Lower lobe of right lung (tissue), 2 donors: ENCODE measurements at regions not wholly inside any gene's neighbourhood (a gene's known extent, or its start where the extent isn't known, plus 50 kb on each side); places are given as distances from the start of the nearest gene placed in this dataset.

ENCODE experiments used
- ATAC-seq, 2 donors: fragments of 200-7000 bp; cut with Tn5 transposase; one replicate each; pipeline ENCODE4 v1.9.1; 2020 to 2022; ENCODE audit warnings: mild to moderate bottlenecking in 2 of 2, moderate library complexity in 2 of 2
- DNase-seq: peaks from one replicate; pipeline ENCODE4 v3.0.0-alpha.2; 2020
- H3K27ac ChIP-seq: fragments of 200-600 bp; one replicate; pipeline ENCODE4 v1.8.0; 2022
- H3K27me3 ChIP-seq: fragments of 200-600 bp; one replicate; pipeline ENCODE4 v1.8.0; 2022; ENCODE audit warnings: low read depth
- H3K36me3 ChIP-seq: fragments of 200-600 bp; one replicate; pipeline ENCODE4 v1.8.0; 2022; ENCODE audit warnings: mild to moderate bottlenecking
- H3K4me1 ChIP-seq: fragments of 200-600 bp; one replicate; pipeline ENCODE4 v1.8.0; 2022
- H3K4me3 ChIP-seq: fragments of 200-600 bp; one replicate; pipeline ENCODE4 v1.8.0; 2022; ENCODE audit warnings: mild to moderate bottlenecking
- H3K9me3 ChIP-seq: fragments of 200-600 bp; one replicate; pipeline ENCODE4 v1.8.0; 2022
- CTCF ChIP-seq: fragments of 200-600 bp; IDR thresholded peaks from one replicate; pipeline ENCODE4 v1.8.0; 2022; ENCODE audit warnings: antibody characterized with exemption, mild to moderate bottlenecking
- intact Hi-C: fragments of 100-400 bp; cut with DNase I; formaldehyde crosslinking; loops from one replicate; pipeline ENCODE4 v1.11.0; 2022
- donor health status: DM: no; HTN: yes; CAD: no; lungs with severe emphysema.

- Histone ChIP-seq H3K4me1 (no peaks in the 10 kb centered on the region), H3K4me3 (no peak overlapping the region), H3K9me3 (no peaks in the 10 kb centered on the region), H3K36me3 (no peaks in the 10 kb centered on the region), H3K27ac (no peak overlapping the region), H3K27me3 (no peaks in the 10 kb centered on the region)
- no peak for ATAC-seq
- DNase-seq: no peak
- intact Hi-C loops: no loop called here
- no peak for TF ChIP-seq CTCF
Measured at GRCh38 chr14:29255692-29256091, 489.1 kb downstream of the FOXG1 start.

DNA sequence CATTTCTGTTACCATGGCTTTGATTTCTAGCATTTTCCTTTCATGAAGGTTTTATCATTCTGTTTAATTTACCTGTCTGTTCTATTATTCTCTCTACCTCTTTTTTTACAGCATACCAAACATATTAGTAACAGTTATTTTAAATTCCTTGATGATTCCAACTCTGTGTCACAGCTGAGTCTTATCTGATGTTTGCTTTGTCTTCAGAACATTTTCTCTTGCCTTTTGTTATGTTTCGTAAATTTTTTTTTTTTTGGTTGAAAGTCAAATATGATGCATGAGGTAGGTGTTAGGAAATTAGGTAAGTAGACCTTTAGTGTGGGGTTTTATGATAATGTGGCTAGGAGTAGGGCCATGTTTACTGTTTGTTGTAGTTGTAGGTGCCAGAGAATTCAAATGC lies 496.4 kb downstream of the FOXG1 start:
- TF ChIP-seq CTCF: no peak
- H3K9me3 ChIP-seq: no peaks in the 10 kb centered on the region
- no peak for ATAC-seq
- H3K4me1 ChIP-seq: no peaks in the 10 kb centered on the region
- no peaks in the 10 kb centered on the region for H3K27me3 ChIP-seq
- no peak for DNase-seq
- H3K27ac ChIP-seq: no peak overlapping the region
- no peaks in the 10 kb centered on the region for H3K36me3 ChIP-seq
- H3K4me3 ChIP-seq: no peak overlapping the region
- intact Hi-C loops: no loop called here

DNA sequence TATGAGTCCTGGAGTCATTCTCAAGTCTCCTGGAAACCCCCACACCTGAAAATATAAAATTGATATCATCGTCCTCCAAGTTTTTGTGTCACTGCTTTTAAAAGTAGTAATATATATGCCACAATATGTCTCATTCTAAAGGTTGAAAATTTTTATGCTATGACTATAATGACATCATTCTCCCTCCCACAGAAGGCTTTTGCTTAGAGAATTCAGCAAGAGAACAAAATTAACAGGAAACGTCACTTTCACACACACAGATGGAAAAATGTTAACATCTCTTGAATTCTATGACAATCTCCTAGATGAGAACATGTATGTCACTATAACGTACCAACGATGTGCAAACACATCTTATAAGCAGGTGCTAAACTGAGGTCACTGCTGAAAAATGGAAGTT lies 498.3 kb downstream of the FOXG1 start:
- H3K27me3 ChIP-seq: no peaks in the 10 kb centered on the region
- ATAC-seq (no peak), DNase-seq (no peak)
- intact Hi-C loops: no loop called here
- H3K36me3 ChIP-seq: no peaks in the 10 kb centered on the region
- no peak overlapping the region for H3K27ac ChIP-seq
- H3K9me3 ChIP-seq: no peaks in the 10 kb centered on the region
- no peaks in the 10 kb centered on the region for H3K4me1 ChIP-seq
- TF ChIP-seq CTCF: no peak
- H3K4me3 ChIP-seq: no peak overlapping the region

GRCh38 chr14:29265852-29266251 lies 499.3 kb downstream of the FOXG1 start:
- intact Hi-C loops: no loop called here
- no peak for ATAC-seq
- H3K9me3 ChIP-seq: no peaks in the 10 kb centered on the region

DNA sequence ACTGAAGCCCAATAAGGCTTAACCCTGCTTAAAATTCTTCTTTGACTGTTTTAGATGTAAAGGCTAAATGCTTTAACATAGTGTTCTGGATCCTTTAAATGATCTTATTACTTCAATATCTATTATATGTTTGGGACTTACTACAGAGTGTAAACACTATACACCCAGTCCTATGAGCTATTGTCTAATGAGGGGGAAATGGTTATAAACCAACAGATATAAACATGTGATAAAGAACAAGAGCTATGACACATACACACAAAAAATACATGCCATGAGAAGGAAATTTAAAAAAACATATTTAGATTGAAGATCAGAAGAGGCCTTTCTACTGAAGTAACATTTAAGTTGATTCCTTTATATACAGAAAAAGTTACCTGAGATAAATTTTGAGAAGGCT lies 505.1 kb downstream of the FOXG1 start:
- Histone ChIP-seq H3K4me1 (no peaks in the 10 kb centered on the region), H3K4me3 (no peak overlapping the region), H3K36me3 (no peaks in the 10 kb centered on the region), H3K27me3 (no peaks in the 10 kb centered on the region), H3K27ac (no peak overlapping the region), H3K9me3 (no peaks in the 10 kb centered on the region)
- DNase-seq (no peak), ATAC-seq (no peak)
- intact Hi-C loops: no loop called here
- TF ChIP-seq CTCF: no peak

More at GRCh38 chr14:29265852-29266251, 499.3 kb downstream of the FOXG1 start:
- Histone ChIP-seq H3K4me3 (no peak overlapping the region), H3K27me3 (no peaks in the 10 kb centered on the region), H3K4me1 (no peaks in the 10 kb centered on the region), H3K36me3 (no peaks in the 10 kb centered on the region), H3K27ac (no peak overlapping the region)
- DNase-seq: no peak
- TF ChIP-seq CTCF: no peak

GRCh38 chr14:29273513-29273912 lies 506.9 kb downstream of the FOXG1 start:
- no peak overlapping the region for H3K4me3 ChIP-seq
- intact Hi-C loops: no loop called here
- DNase-seq (no peak), ATAC-seq (no peak)
- H3K27ac ChIP-seq: no peak overlapping the region
- H3K4me1 ChIP-seq: no peaks in the 10 kb centered on the region
- no peak for TF ChIP-seq CTCF
- no peaks in the 10 kb centered on the region for H3K27me3 ChIP-seq
- H3K9me3 ChIP-seq: no peaks in the 10 kb centered on the region
- H3K36me3 ChIP-seq: no peaks in the 10 kb centered on the region
